Erythroblast (primary cell): ENCODE measurements at regions not wholly inside any gene's neighbourhood (a gene's known extent, or its start where the extent isn't known, plus 50 kb on each side); places are given as distances from the start of the nearest gene placed in this dataset.

Source experiments
- GATA1 ChIP-seq: IDR thresholded peaks from 2 replicates; pipeline ENCODE4 v1.6.1; 2011; ENCODE audit warnings: low read depth, mild to moderate bottlenecking, control low read depth, low read length, moderate library complexity
- POLR2A ChIP-seq: IDR thresholded peaks from 2 replicates; pipeline ENCODE4 v1.6.1; 2011; ENCODE audit warnings: mild to moderate bottlenecking, low read length

DNA sequence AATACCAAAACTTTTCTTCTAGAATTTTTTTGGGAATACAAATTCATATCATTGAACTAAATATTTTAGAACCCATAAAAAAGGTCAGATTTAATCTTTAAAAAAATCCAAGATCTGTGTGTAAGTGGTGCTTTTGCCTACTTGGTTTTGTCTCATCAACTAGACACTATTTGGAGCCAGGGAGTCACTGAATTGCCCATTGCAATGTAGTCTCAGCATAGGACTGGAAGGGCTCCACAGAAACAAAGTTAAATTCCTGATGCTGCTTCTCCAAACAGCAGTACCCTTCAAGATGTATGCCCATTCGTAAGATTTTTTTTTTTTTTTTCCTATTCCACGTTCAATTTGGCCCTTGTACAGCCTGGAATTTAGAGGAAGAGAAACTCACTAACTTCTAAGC, 208.0 kb upstream of the MPDZ start:
- TF ChIP-seq POLR2A: no peak
- no peak for TF ChIP-seq GATA1
